Spleen (tissue), 11 donors: ENCODE measurements at regions not wholly inside any gene's neighbourhood (a gene's known extent, or its start where the extent isn't known, plus 50 kb on each side); places are given as distances from the start of the nearest gene placed in this dataset.

Experiments
- DNase-seq: peaks from one replicate; pipeline ENCODE4 v3.0.0-alpha.2; 2020
- H3K27ac ChIP-seq, 8 donors: fragments of 200-600 bp; sonication (generic) in 7 of 8; 1 replicate in 4 of 8; 2 replicates in 4 of 8; pipeline versions ENCODE4 v1.5.0 to v1.8.0; 2016 to 2021; ENCODE audit warnings: inconsistent platforms in 4 of 8, mild to moderate bottlenecking in 4 of 8, moderate library complexity in 1 of 8
- H3K27me3 ChIP-seq, 7 donors: fragments of 200-600 bp; sonication (generic) in 6 of 7; replicated peaks in 1 of 7; 1 replicate in 4 of 7; 2 replicates in 3 of 7; pipeline versions ENCODE4 v1.5.0 to v1.8.0; 2016 to 2021; ENCODE audit warnings: inconsistent platforms in 3 of 7, mild to moderate bottlenecking in 1 of 7
- H3K36me3 ChIP-seq, 6 donors: fragments of 200-600 bp; sonication (generic) in 5 of 6; 1 replicate in 4 of 6; 2 replicates in 2 of 6; pipeline versions ENCODE4 v1.5.0 to v1.8.0; 2016 to 2021; ENCODE audit warnings: inconsistent platforms in 2 of 6
- H3K4me1 ChIP-seq, 6 donors: fragments of 200-600 bp; sonication (generic) in 5 of 6; 1 replicate in 3 of 6; 2 replicates in 3 of 6; pipeline versions ENCODE4 v1.5.0 to v1.8.0; 2016 to 2021; ENCODE audit warnings: inconsistent platforms in 3 of 6
- H3K4me3 ChIP-seq, 8 donors: fragments of 200-600 bp; sonication (generic) in 7 of 8; 1 replicate in 4 of 8; 2 replicates in 4 of 8; pipeline versions ENCODE4 v1.5.0 to v1.8.0; 2016 to 2021; ENCODE audit warnings: inconsistent platforms in 4 of 8, mild to moderate bottlenecking in 4 of 8, moderate library complexity in 2 of 8
- H3K9me3 ChIP-seq, 8 donors: fragments of 200-600 bp; sonication (generic) in 7 of 8; 1 replicate in 4 of 8; 2 replicates in 4 of 8; pipeline versions ENCODE4 v1.5.0 to v1.8.0; 2016 to 2021; ENCODE audit warnings: inconsistent platforms in 4 of 8
- CTCF ChIP-seq, 11 experiments: fragments of 200-600 bp in 7 of 11; fragments of 450-650 bp in 4 of 11; sonication (generic) in 4 of 11; IDR thresholded peaks in 8 of 11; conservative IDR thresholded peaks in 3 of 11; 1 replicate in 7 of 11; 2 replicates in 4 of 11; pipeline versions ENCODE4 v1.4.0 to v1.8.0; 2016 to 2021; ENCODE audit warnings: antibody characterized with exemption in 11 of 11, inconsistent platforms in 4 of 11, mild to moderate bottlenecking in 1 of 11
- POLR2A ChIP-seq, 3 donors: fragments of 450-650 bp; IDR thresholded peaks; one replicate each; pipeline ENCODE4 v1.5.1; 2017; ENCODE audit warnings: antibody characterized with exemption in 3 of 3, mild to moderate bottlenecking in 1 of 3
- POLR2AphosphoS5 ChIP-seq, 3 donors: sonication (generic); formaldehyde crosslinking; IDR thresholded peaks; one replicate each; pipeline ENCODE4 v1.5.1; 2017; ENCODE audit warnings: antibody characterized with exemption in 3 of 3
- WGBS, 5 donors: extraction: QIAGEN DNeasy Blood & Tissue Kit in 3 of 5; methylation state at CpG; one replicate each; pipeline versions ENCODE4 v1.1.5 to v1.1.7; 2013 to 2018; 5-methylcytosine and 5-hydroxymethylcytosine counted together
- intact Hi-C: fragments of 100-400 bp; cut with DNase I; formaldehyde crosslinking; loops from one replicate; pipeline ENCODE4 v1.15.0; 2023; ENCODE audit warnings: low total_unique reads
- donor health status: healthy with polysubstance abuse.
- donor health status: DM: no; HTN: no; CAD: no; lungs with moderate emphysema.
- donor health status: DM: no; HTN: no; CAD: no.
- donor health status: Bipolar disorder and iron deficiency.
- donor health status: healthy.
- donor health status: DM: no; HTN: no; CAD: no.
- donor health status: DM: yes; HTN: yes; CAD: no.

GRCh38 chr7:24034251-24034650 is 249.7 kb upstream of the NPY start:
- intact Hi-C loops: no loop called here
- H3K27ac ChIP-seq: no peak overlapping the region
- WGBS, 5 donors: 67 to 86% (median 81%) methylated on average over 1 of the region's 1 CpG

GRCh38 chr7:24035366-24036032 is 248.5 kb upstream of the NPY start:
- Histone ChIP-seq H3K9me3 (no peaks in the 10 kb centered on the region), H3K36me3 (no peaks in the 10 kb centered on the region), H3K4me3 (no peak overlapping the region), H3K27ac (no peak overlapping the region), H3K27me3 (no peaks in the 10 kb centered on the region), H3K4me1 (no peaks in the 10 kb centered on the region)
- no peak for DNase-seq
- no peak for TF ChIP-seq POLR2A (IDR thresholded peaks at IDR 0.05)
- TF ChIP-seq POLR2AphosphoS5 (IDR thresholded peaks at IDR 0.05): no peak
- no peak for TF ChIP-seq CTCF (IDR thresholded peaks at IDR 0.05 in 8 of 11, conservative IDR thresholded peaks at IDR 0.05 in 3 of 11)
- intact Hi-C loops: no loop called here
- WGBS, 5 donors: 80 to 90% (median 82%) methylated on average over 5 of the region's 5 CpGs

More at GRCh38 chr7:24034251-24034650, 249.7 kb upstream of the NPY start:
- Histone ChIP-seq H3K27me3 (no peaks in the 10 kb centered on the region), H3K4me1 (no peaks in the 10 kb centered on the region), H3K36me3 (no peaks in the 10 kb centered on the region), H3K9me3 (no peaks in the 10 kb centered on the region), H3K4me3 (no peak overlapping the region)
- no peak for DNase-seq
- TF ChIP-seq POLR2A (IDR thresholded peaks at IDR 0.05) (no peak), CTCF (IDR thresholded peaks at IDR 0.05 in 8 of 11, conservative IDR thresholded peaks at IDR 0.05 in 3 of 11) (no peak), POLR2AphosphoS5 (IDR thresholded peaks at IDR 0.05) (no peak)

DNA sequence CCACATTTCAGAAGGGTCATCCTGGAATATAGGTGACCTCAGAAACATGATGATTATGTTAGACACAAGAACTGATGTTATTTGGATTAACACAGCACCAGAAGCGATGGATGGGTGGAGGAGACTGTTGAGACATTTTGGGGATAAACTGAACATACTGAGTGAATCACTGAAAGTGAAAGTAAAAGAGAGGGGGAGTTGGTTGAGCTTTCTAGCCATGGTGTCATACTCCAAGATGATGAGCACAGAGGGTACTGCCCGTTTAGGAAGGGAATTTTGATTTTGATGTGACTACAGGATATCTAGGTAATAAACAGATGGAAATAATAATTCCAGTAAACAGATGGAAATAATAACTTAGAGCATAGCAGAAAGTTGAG is 248.0 kb upstream of the NPY start:
- TF ChIP-seq POLR2AphosphoS5 (IDR thresholded peaks at IDR 0.05) (no peak), CTCF (IDR thresholded peaks at IDR 0.05 in 8 of 11, conservative IDR thresholded peaks at IDR 0.05 in 3 of 11) (no peak), POLR2A (IDR thresholded peaks at IDR 0.05) (no peak)
- intact Hi-C loops: no loop called here
- no peak overlapping the region for H3K4me3 ChIP-seq
- no peak overlapping the region for H3K27ac ChIP-seq
- H3K36me3 ChIP-seq: no peaks in the 10 kb centered on the region
- DNase-seq: no peak
- H3K4me1 ChIP-seq: no peaks in the 10 kb centered on the region
- 67 to 82% (median 80%) methylated on average over 2 of the region's 2 CpGs for WGBS, 5 donors
- no peaks in the 10 kb centered on the region for H3K9me3 ChIP-seq
- H3K27me3 ChIP-seq: no peaks in the 10 kb centered on the region

- TF ChIP-seq POLR2A (IDR thresholded peaks at IDR 0.05) (no peak), CTCF (IDR thresholded peaks at IDR 0.05 in 8 of 11, conservative IDR thresholded peaks at IDR 0.05 in 3 of 11) (no peak), POLR2AphosphoS5 (IDR thresholded peaks at IDR 0.05) (no peak)
- no peaks in the 10 kb centered on the region for H3K4me1 ChIP-seq
- intact Hi-C loops: no loop called here
- H3K36me3 ChIP-seq: no peaks in the 10 kb centered on the region
- H3K4me3 ChIP-seq: no peak overlapping the region
- no peaks in the 10 kb centered on the region for H3K9me3 ChIP-seq
- DNase-seq: no peak
- no peaks in the 10 kb centered on the region for H3K27me3 ChIP-seq
- H3K27ac ChIP-seq: no peak overlapping the region
- WGBS, 5 donors: 63 to 83% (median 69%) methylated on average over 5 of the region's 5 CpGs
These were observed 245.0 kb upstream of the NPY start for GRCh38 chr7:24038993-24039392.
